ENCODE measurements at regions not wholly inside any gene's neighbourhood (a gene's known extent, or its start where the extent isn't known, plus 50 kb on each side); places are given as distances from the start of the nearest gene placed in this dataset.

- Histone ChIP-seq H3K36me3 (no peaks in the 10 kb centered on the region), H3K9me3 (no peaks in the 10 kb centered on the region), H3K27me3 (no peaks in the 10 kb centered on the region), H3K4me1 (no peaks in the 10 kb centered on the region), H3K27ac (replicated peaks in 1 of 4) (no peak overlapping the region), H3K4me3 (no peak overlapping the region)
- no peak for DNase-seq (ENCODE audit: extremely low spot score)
- 77% methylated on average over 4 of the region's 4 CpGs for WGBS
- intact Hi-C loops (cut with DNase I): no loop called here
- TF ChIP-seq CTCF (IDR thresholded peaks at IDR 0.05): no peak
- no peak for TF ChIP-seq POLR2AphosphoS5 (IDR thresholded peaks at IDR 0.05)
- no peak for TF ChIP-seq POLR2A (IDR thresholded peaks at IDR 0.05; ENCODE audit: low read depth)
- no peak for TF ChIP-seq EP300 (IDR thresholded peaks at IDR 0.05)
These were observed 352.5 kb upstream of the ADGRL3 start for GRCh38 chr4:60847614-60848013.

GRCh38 chr4:60857130-60857753 is 342.9 kb upstream of the ADGRL3 start:
- no peak for TF ChIP-seq POLR2AphosphoS5 (IDR thresholded peaks at IDR 0.05)
- TF ChIP-seq EP300 (IDR thresholded peaks at IDR 0.05): no peak
- no peak for TF ChIP-seq POLR2A (IDR thresholded peaks at IDR 0.05; ENCODE audit: low read depth)
- TF ChIP-seq CTCF (IDR thresholded peaks at IDR 0.05): no peak
- H3K4me1 ChIP-seq: no peaks in the 10 kb centered on the region
- intact Hi-C loops (cut with DNase I): no loop called here
- no peaks in the 10 kb centered on the region for H3K36me3 ChIP-seq
- no peak overlapping the region for H3K27ac ChIP-seq (replicated peaks in 1 of 4)
- 87% methylated on average over 6 of the region's 6 CpGs for WGBS
- H3K9me3 ChIP-seq: no peaks in the 10 kb centered on the region
- no peaks in the 10 kb centered on the region for H3K27me3 ChIP-seq
- no peak for DNase-seq (ENCODE audit: extremely low spot score)
- H3K4me3 ChIP-seq: no peak overlapping the region

GRCh38 chr4:60863442-60863841 is 336.7 kb upstream of the ADGRL3 start:
- Histone ChIP-seq H3K4me3 (no peak overlapping the region), H3K27ac (replicated peaks in 1 of 4) (no peak overlapping the region), H3K4me1 (no peaks in the 10 kb centered on the region), H3K27me3 (no peaks in the 10 kb centered on the region), H3K36me3 (no peaks in the 10 kb centered on the region), H3K9me3 (no peaks in the 10 kb centered on the region)
- intact Hi-C loops (cut with DNase I): no loop called here
- DNase-seq (ENCODE audit: extremely low spot score): no peak
- WGBS: 95% methylated on average over 3 of the region's 3 CpGs
- TF ChIP-seq CTCF (IDR thresholded peaks at IDR 0.05): no peak
- TF ChIP-seq POLR2A (IDR thresholded peaks at IDR 0.05; ENCODE audit: low read depth): no peak
- no peak for TF ChIP-seq POLR2AphosphoS5 (IDR thresholded peaks at IDR 0.05)
- TF ChIP-seq EP300 (IDR thresholded peaks at IDR 0.05): no peak

GRCh38 chr4:60865273-60865672 is 334.9 kb upstream of the ADGRL3 start:
- WGBS: 71% methylated on average over 4 of the region's 4 CpGs
- intact Hi-C loops (cut with DNase I): no loop called here
- Histone ChIP-seq H3K27ac (replicated peaks in 1 of 4) (no peak overlapping the region), H3K27me3 (no peaks in the 10 kb centered on the region), H3K9me3 (no peaks in the 10 kb centered on the region), H3K4me1 (no peaks in the 10 kb centered on the region), H3K4me3 (no peak overlapping the region), H3K36me3 (no peaks in the 10 kb centered on the region)
- no peak for DNase-seq (ENCODE audit: extremely low spot score)
- no peak for TF ChIP-seq CTCF (IDR thresholded peaks at IDR 0.05)
- no peak for TF ChIP-seq EP300 (IDR thresholded peaks at IDR 0.05)
- TF ChIP-seq POLR2A (IDR thresholded peaks at IDR 0.05; ENCODE audit: low read depth): no peak
- TF ChIP-seq POLR2AphosphoS5 (IDR thresholded peaks at IDR 0.05): no peak
